GM21723 (cell line): ENCODE measurements at regions not wholly inside any gene's neighbourhood (a gene's known extent, or its start where the extent isn't known, plus 50 kb on each side); places are given as distances from the start of the nearest gene placed in this dataset.
"Not testable (repeated sequence)": the region's sequence is repeated elsewhere in the genome, so short reads cannot be mapped to it uniquely, and the experiment has no call there.

Experiments
- ATAC-seq: cut with Tn5 transposase; IDR thresholded peaks from one replicate; pipeline ENCODE4 v1.9.1; 2021; ENCODE audit warnings: mild to moderate bottlenecking, moderate library complexity; ENCODE audit not compliant: unreplicated experiment

DNA sequence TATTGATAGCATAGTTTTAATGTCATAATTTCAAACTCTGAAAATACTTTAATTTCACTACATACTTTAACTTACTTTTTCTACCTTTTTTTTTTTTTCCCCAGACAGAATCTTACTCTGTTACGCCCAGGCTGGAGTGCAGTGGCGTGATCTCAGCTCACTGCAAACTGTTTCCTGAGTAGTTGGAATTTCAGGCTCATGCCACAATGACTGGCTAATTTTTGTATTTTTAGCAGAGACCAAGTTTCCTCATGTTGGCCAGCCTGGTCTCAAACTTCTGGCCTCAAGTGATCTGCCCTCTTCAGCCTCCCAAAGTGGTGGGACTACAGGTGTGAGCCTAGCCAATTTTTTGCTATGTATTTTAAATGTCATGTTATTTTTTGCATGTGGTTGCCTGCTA is 741.6 kb downstream of the TRAM1L1 start:
- ATAC-seq: no peak

DNA sequence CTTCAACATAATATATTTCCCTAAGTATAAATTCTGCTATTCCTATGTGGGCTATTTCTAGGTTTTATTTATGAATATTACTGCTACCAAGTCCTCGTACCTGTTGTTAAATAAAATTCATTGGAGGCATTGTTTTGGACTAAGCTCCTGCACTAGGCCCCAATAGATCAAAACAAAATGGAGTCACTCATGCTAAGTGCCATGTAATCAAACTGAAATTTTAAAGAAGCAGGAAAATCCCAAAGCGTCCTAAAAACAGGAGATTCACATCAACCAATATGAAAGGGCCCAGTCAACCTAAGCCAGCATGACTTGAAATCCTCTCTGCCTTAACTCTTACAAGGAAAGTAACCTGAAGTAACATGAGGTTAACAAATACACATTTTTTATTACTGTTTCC is 743.2 kb downstream of the TRAM1L1 start:
- no peak for ATAC-seq

DNA sequence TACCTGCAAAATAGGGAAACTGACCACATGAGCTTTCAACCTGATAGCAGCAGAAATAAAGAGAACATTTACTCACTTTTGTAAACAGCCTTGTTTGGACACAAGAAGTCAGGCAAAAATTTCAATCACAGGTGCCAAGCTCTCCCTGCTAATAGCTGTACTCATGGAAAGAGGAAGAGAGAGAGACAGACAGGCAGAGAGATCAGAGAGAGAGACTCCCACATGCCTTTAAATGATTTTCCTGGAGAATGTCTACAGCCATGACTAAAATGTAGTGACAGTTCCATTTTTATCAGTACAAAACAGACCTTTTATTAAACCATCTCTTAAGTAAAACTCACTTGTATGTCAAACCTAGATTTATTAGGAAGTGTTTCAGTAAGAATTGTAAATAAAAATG is 752.9 kb downstream of the TRAM1L1 start:
- no peak for ATAC-seq

DNA sequence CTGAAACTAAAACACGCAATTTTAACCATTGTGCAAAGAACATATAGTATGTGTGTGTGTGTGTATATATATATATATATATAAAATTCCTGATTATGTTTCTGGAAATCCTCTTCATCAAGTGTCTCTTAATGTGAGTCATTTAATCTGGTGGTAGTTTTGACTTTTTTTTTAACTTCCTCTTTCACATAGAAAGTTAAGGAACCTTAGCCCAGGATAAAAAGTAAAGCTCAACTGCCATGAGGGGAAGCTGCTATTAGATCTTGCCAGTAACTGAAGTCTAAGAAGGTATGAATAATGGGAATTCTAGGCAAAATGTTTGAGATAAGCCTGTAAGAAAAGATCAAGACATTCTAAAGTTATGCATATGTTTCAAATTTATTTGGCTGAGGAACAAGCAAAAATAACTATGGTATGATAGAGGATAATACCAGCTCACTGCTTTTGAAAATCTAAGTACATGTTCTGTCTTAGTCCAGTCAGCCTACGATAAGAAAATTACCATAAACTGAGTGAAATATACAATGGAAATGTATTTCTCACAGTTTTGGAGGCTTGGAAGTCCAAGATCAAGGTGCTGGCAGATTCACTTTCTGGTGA is 757.0 kb downstream of the TRAM1L1 start:
- no peak for ATAC-seq

DNA sequence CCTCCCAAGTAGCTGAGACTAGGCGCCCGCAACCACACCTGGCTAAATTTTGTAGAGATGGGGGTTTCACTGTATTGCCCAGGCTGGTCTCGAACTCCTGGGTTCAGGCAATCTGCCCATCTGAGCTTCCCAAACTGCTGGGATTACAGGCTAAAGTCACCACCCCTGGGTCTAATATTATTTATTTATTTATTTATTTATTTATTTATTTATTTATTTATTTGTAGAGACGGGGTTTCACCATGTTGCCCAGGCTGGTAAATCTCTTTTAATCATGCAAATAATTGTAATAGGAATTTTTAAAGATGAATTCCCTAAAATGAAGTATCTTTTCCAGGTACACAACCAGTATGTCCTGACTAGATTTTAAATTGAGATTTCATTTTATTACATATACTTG is 761.8 kb downstream of the TRAM1L1 start:
- ATAC-seq: no peak

DNA sequence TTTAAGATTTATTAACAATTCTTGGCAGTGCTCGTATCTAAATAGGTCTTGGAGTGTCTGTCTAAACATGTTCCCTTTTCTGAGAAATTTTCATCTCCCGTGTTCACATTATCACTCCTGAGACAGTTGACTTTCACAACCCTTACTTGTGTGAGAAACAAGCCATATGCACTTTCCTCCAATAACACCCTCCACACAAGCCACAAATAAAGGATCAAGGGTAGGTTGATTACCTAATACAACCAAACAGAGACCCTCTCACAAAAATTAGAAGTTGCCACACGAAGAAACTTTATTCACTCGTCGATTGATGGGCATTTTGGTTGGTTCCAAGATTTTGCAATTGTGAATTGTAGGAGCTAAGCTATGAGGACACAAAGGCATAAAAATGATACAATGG is 763.9 kb downstream of the TRAM1L1 start:
- ATAC-seq: no peak

DNA sequence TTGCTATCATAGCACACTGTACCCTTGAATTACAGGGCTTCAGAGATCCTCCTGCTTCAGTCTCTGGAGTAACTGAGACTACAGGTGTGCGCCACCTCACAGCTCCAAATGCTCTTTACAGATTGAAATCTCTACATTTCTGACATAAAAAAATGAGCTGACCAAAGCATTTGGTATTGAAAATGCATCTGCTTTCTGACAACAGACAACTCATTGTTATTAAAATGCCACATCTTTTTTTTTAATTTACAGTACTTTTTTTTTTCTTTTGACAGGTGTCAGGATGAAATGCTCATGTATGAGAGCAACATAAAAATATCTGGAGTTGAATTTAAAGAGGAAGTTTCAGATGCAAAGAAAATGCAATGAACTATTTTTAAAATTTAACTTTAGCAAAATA is 764.5 kb downstream of the TRAM1L1 start:
- no peak for ATAC-seq

DNA sequence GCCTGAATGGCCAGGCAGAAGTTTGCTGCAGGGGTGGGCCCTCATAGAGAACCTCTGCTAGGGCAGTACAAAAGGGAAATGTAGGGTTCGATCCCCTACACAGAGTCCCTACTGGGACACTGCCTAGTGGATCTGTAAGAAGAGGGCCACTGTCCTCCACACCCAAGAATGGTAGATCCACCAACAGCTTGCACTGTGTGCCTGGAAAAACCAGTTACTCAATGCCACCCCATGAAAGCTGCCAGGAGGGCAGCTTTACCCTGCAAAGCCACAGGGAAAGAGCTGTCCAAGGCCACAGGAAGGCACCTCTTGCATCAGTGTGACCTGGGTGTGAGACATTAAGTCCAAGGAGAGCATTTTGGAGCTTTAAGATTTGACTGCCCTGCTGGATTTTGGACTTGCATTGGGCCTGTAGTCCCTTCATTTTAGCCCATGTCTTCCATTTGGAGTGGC is 781.6 kb downstream of the TRAM1L1 start:
- no peak for ATAC-seq

DNA sequence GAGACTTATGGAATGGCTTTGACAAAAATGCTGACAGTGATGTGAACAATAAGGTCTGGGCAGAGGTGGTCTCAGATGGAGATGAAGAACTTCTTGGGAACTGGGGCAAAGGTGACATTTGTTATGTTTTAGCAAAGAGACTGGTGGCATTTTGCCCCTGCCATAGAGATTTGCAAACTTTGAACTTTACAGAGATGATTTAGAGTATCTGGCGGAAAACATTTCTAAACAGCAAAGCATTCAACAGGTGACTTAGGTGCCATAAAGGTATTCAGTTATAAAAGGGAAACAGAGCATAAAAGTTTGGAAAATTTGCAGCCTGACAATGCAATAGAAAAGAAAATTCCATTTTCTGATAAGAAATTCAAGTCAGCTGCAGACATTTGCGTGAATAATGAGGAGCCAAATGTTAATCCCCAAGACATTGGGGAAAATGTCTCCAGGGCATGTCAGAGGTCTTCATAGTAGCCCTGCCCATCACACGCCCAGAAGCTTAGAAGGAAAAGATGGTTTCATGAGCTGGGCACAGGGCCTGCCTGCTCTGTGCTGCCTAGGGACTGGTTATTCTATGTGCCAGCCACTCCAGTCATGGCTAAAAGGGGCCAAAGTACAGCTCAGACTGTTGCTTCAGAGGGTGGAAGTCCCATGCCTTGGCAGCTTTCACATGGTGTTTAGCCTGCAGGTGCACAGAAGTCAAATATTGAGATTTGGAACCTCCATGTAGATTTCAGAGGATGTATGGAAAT is 782.2 kb downstream of the TRAM1L1 start:
- no peak for ATAC-seq

DNA sequence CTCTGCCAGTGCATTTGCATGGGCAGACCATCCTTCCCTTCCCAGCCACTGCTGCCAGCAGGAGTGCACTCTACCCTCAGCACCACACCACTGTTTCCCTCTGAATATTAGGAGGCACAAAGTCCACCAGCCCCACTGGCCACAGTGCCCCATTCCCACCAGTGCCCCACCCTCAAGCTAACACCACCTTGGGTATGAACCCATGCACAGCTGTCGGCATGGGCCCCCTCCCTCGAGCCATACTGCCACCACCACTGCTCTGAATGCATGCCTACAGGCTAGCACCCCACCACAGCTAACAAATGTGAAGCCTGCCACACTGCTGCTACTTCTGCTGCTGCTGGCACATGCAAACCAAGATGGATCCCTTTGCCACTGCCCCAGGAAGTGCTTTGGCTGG is 810.4 kb downstream of the TRAM1L1 start:
- ATAC-seq: no peak

DNA sequence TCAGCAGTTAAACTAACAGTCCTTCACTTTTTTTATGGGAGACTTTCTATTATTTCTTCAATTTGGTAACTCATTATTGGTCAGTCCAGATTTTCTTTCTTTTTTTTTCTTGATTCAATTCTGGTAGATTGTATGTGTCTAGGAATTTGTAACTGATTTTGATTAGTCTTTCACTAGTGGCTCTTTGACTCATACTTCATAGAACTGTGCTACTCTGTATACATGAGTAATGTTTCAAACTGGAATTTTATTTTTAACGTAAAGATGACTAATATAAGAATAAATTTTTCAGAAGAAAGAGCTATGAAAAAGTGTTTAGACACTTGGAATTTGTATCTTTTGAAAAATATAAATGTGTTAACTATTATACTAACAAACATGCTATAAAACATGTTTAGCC is 813.0 kb downstream of the TRAM1L1 start:
- no peak for ATAC-seq

DNA sequence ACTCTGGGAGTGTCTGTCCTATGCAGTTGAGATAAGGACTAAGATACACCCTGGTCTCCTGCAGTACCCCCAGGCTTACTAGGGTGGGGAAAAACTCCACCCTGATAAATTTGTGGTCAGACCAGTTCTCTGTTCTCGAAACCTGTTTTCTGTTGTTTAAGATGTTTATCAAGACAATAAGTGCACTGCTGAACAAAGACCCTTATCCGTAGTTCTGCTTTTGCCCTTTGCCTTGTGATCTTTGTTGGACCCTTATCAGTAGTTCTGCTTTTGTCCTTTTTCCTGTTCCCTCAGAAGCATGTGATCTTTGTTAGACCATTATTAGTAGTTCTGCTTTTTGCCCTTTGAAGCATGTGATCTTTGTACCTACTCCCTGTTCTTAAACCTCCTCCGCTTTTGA is 824.4 kb downstream of the TRAM1L1 start:
- ATAC-seq: not testable (repeated sequence)

DNA sequence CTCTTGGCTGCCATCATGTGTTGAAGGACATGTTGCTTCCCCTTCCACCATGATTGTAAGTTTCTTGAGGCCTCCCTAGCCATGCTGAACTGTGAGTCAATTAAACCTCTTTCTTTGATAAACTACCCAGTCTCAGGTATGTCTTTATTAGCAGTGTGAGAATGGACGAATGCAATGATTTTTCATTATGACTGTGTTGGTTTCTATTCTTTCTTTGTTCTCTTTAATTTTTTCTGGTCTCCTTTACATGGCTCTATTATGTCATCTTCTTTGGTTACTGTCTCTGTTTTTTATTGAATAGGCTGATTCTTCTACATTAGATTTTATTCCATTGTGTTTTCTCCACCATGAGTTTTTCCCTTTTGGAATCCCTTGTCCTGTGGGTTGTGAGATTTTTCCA is 840.6 kb downstream of the TRAM1L1 start:
- ATAC-seq: no peak

DNA sequence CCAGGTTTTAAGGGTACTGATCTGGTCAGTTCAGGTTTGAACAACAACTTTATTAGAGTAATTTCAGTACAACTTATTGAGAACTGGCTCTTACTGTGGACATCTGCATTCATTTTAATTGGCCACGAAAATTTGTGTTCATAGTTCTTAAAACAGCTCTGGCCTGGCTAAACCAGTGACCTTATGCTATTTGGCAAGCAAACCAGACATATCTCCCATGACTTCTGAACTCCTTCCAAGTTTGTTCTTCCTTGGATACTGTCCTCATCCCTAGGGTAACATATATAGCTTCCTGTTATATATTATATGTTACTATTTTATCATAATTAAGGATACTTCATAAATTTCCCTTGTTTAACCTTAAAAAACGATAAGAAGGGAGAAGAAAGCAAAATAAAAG is 841.9 kb downstream of the TRAM1L1 start:
- ATAC-seq: no peak

DNA sequence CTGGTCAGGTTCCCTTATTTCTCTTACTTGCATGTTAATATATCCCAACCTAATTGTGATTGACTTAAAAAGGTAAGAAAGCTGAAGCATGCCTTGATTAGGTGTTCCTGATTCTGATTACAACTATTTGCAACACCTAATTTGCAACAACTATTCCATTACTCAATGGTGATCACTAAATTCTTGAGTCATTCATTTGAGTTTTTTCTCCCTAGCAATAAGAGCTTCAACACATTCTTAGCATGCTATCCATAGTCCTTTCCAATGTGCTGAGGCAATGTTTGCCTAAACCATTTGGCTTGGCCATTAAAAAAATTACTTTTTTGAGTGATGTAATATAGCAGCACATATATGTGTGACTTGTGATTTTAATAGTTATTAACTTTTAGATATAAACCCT is 851.4 kb downstream of the TRAM1L1 start:
- no peak for ATAC-seq

DNA sequence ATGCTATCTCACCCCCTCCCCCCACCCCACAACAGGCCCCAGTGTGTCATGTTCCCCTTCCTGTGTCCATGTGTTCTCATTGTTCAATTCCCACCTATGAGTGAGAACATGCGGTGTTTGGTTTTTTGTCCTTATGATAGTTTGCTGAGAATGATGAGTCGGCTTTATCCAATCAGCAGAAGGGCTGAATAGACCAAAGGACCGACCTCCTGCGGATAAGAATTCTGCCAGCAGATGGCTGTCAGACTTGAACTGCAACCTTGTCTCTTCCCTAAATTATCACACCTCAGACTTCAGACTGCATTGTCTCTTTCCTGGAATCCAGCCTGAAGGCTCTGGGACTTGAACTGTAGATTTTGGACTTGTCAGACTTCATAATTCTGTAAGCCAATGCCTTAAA is 853.4 kb downstream of the TRAM1L1 start:
- ATAC-seq: not testable (repeated sequence)

DNA sequence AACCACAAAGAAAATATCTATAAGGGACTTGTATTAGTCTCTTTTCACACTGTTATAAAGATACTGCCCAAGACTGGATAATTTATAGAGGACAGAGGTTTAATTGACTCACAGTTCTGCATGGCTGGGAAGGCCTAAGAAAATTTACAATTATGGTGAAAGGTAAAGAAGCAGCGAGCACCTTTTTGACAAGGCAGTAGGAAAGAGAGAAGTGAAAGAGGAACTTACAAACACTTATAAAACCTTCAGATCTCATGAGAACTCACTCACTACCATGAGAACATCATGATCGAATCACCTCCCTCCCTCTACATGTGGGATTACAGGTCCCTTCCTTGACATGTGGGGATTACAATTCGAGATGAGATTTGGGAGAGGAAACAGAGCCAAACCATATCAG is 856.0 kb downstream of the TRAM1L1 start:
- ATAC-seq: no peak

DNA sequence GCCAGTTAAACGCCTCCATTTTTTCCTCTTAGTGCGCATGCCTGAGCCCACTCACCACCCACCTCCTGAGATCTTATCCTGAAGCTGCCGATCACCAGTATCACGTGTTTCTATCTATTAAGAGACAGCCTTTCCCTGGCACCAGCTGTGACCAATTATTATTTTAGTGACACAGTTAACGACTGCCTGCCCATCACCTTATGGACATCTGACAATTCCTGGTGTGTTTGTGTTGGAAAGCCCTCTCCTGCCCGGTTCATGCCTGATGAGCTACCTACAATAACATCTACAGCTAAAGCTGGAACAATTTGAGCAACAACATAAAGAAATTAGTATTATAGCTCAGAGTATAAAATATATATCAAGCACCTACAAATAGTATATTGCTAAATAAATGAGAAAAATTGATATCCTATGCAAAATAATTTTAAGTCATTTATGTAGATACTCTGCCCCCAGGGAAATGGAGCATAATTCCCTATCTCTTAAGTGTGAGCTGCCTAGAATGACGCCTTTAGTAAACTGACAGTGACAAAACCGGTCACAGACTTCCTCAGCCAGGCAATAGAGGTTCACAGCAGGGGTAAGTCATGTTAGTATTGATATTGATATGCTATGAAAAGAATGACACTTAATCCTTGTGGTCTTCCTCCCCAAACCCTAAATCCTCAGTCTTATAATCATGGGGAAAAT is 862.2 kb downstream of the TRAM1L1 start:
- no peak for ATAC-seq

DNA sequence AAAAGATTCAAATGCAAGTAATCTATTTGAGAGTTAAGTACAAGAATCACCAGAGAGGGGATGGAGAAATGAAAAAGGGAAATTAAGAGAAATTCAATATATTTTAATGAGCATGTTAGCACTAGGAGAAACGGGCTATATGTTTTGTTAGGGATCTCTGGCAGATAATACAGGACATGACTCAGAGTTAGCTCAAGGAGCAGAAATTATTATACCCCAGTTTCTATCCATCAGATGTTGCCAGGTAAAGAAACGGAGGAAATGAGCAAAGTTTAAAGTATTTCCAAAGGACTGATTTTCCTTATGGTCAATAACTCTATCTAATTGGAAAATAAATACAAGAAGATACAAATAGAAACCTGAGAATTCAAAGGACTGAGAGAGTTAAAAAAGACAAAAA is 867.6 kb downstream of the TRAM1L1 start:
- ATAC-seq: no peak

DNA sequence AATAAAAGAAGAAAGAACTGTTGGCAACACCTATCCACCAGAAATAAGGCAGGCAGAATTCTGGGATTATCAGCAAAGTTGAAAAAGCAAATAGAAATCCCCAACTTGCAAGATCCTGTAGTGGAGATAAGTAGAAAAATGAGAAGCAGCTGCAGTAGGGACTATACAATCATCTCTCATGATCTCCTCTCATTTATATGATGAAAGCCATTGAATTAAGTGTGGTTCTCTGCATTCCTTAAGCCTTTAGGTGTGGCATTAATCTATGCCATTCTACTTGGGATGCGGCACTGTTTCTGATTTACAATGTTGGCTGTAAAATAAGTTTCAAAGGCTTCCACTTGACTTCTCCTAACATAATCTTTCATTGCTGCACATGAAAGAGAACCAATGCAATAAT is 869.8 kb downstream of the TRAM1L1 start:
- ATAC-seq: no peak

DNA sequence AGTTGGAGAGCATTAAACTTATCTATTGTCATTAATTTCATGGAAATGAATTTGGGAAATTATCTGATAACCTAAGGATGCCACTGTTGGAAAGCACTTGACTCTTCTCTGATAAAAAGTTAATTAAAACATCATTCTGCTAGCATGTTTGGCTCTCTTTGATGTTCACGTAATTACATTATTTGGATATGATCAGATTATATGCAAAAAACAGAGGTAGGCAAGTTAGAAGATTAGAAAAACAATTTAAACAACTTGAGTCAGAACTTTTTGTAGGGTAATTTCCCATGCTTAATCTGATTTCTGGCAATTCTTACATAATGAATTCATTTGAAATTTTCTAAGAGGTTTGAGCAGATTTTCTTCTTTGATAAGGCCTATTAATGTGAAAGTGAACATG is 882.9 kb downstream of the TRAM1L1 start:
- ATAC-seq: no peak

DNA sequence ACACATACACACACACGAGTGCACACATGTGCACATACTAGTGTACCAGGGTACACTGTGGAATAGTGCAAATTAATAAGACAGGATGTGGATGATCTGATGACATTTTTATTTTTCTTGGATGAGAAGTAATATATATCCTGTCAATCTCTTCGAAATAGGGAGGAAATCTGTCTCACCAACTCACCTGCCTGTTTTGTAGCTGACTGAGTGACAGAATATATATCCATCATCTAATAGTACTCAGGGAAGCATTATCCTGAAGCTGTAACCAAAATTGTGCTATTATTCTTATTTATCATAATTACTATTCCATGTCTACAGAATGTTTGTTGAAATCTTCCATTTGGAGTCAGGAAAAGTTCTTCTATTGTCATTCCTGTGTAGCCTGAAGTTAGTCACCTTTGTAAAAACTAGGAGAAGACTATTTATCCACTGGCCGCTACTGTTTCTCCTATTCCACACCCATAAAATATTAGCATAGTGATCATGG is 888.0 kb downstream of the TRAM1L1 start:
- ATAC-seq: no peak
